ENCODE measurements at regions not wholly inside any gene's neighbourhood (a gene's known extent, or its start where the extent isn't known, plus 50 kb on each side); places are given as distances from the start of the nearest gene placed in this dataset.

GRCh38 chr15:46383978-46384377 lies 749.1 kb downstream of the SQOR start:
- TF ChIP-seq CTCF (IDR thresholded peaks at IDR 0.05; ENCODE audit: low read length), result no peak
- TF ChIP-seq EZH2 (IDR thresholded peaks at IDR 0.05; ENCODE audit: borderline replicate concordance, low read length), result no peak
